ENCODE measurements at regions not wholly inside any gene's neighbourhood (a gene's known extent, or its start where the extent isn't known, plus 50 kb on each side); places are given as distances from the start of the nearest gene placed in this dataset.

GRCh38 chr13:97640268-97640667, 206.3 kb downstream of the RAP2A start:
- no peak for DNase-seq

- DNase-seq, result no peak
Observed at GRCh38 chr13:97648171-97648880, 214.4 kb downstream of the RAP2A start.

DNA sequence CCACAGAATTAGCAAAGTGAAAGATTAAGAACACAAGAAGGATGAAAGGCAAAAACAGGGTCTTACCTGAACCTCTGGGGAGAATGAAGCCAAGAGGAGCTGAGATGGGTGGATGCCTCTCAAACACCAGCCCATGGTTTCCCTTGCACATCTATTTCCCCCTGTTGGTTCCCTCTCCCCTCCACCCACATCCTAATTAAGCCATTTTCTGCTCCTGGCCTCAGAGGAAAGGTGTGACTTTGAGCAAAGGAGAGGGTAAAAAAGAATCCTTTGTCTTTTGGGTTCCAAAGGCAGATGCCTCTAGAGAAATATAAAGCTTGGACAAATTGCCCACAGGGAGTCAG, 214.9 kb downstream of the RAP2A start:
- no peak for DNase-seq

GRCh38 chr13:97653443-97654140, 219.6 kb downstream of the RAP2A start:
- DNase-seq, result no peak

GRCh38 chr13:97654236-97654635, 220.3 kb downstream of the RAP2A start:
- DNase-seq, result no peak

GRCh38 chr13:97658556-97658955, 224.6 kb downstream of the RAP2A start:
- DNase-seq, result no peak

- DNase-seq, result no peak
Observed at GRCh38 chr13:97659602-97660001, 225.6 kb downstream of the RAP2A start.

GRCh38 chr13:97660594-97661260, 226.8 kb downstream of the RAP2A start:
- no peak for DNase-seq

DNA sequence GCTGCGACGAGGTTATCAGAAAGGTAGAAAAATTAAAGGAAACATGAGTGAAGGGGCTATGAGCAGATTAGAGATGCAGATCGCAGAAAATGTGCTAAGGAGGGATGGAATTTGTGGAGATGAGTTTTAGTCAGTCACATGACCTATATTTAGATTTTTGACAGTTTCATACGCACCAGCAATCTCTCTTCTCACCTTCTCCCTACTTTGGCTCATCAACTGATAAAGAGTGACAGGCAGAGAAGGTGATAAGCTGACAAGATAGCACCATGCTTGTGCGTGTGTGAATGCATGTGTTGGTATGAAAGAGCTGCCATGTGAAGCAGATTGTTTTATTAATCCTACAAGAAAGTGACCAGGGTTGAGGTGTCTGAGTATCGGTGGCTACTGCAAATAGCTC, 252.6 kb downstream of the RAP2A start:
- no peak for DNase-seq

DNA sequence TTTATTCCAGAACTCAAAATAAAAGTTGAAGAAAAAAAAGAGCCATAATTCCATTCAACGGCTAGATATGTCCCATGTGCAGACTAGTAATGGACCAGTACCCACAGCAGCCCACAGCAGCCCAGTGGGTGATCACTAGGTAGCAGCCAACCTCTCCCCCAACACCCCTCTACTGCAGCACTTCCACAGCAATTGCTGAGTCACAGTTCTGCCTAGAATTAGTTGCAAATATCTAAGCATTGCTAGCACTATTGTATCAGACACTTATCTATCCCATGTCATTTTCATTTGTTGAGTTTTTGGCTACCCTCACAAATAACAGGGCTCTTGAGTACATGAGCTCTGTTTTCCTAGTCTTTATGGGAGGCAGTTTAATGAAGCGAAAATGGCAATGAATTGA, 258.7 kb downstream of the RAP2A start:
- DNase-seq, result no peak

DNA sequence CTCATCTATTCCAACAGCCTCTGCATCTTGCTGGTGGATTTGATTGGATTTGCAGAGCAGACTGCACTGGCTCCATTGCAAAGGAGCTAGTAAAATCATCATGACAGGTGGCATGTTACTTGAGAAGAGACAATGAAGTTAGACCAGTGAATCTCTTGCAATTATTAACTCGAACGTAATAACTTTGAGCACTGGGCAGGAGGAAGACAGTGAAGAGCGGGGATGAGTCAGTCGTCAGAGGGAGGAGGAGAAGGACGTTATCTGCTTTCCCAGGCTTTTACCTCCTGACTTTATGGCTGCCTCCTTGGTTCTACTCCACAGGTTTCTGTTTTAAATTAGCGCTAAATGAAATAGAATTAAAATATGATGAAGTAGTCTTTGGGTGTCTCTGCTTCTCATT, 257.8 kb upstream of the IPO5 start:
- no peak for DNase-seq

- no peak for DNase-seq
Observed at GRCh38 chr13:97696921-97697320, 256.6 kb upstream of the IPO5 start.

DNA sequence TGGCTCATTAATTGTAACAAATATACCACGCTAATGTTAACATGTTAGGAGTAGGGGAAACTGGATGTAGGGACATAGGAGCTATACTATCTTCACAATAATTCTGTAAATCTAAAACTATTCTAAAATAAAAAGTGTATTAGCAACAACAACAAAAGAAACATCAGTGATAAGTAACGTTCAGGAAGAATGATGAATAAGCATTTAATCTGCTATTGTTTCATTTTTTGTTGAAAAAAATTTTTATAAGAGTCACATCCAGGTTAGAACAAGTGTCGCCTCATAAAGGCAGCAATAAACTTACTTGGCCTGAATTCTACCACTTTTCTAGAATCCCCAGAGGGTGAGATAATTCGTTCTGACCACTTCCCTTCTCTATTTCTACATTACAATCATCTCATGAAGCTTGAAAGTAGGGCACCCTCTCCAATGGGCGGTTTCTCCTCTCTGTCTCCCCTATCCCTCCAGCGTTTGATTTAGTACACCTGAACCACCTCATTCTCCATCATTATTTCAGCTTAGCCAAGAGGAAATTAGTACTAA, 253.1 kb upstream of the IPO5 start:
- DNase-seq, result no peak

GRCh38 chr13:97702614-97703013, 250.9 kb upstream of the IPO5 start:
- no peak for DNase-seq

DNA sequence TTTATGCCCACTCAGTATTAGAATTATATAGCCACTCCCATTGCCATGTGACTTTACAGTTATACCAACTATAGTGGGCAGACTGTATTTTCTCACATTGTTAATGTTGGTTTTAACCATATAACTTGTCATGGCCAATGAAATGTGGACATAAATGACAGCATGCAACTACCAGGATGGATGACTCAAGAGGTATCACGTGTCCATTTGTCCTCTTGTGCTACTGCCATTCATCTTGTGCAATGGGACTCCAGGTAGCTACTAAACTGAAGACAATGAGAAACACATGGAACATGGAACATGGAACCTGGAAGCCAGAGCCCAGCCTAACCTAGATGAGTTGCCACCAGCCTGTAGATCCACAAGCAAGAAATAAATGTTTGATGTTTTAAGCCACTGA, 242.7 kb upstream of the IPO5 start:
- no peak for DNase-seq

- DNase-seq, result no peak
Observed at GRCh38 chr13:97712770-97713169, 240.7 kb upstream of the IPO5 start.

GRCh38 chr13:97715763-97716162, 237.7 kb upstream of the IPO5 start:
- DNase-seq, result no peak

DNA sequence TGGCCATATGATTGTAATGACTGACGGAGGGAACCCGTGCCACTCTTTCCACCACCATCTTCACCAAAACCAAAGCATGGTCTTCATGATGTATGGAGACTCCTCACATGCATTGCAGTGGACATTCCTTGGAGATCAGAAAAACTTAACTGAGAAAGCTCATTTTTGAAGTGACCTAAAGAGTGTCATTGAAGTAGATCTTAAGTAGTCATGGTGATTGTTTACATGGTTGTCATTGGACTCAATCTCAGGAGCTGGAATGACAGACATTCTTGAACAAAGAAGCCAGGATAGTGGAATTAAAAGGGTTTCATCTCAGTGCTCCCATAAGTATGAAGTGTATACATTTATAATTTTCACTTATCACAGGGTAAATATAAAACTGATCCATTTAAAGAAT, 236.7 kb upstream of the IPO5 start:
- DNase-seq, result no peak

DNA sequence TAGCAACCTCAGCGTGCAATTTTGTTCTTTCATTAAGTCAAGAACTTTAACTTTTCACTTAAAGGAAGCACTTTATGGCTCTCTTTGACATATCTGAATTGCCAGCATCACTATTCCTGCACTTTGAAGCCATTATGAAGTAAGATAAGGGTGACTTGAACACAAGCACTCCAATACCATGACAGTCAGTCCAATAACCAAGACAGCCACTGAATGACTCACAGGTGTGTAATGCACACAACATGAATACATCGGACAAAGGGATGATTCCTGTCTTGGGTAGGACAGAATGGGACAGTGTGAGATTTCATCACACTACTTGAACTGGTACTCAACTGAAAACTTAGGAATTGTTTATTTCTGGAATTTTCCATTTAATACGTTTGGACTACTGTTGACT, 233.7 kb upstream of the IPO5 start:
- DNase-seq, result no peak

DNA sequence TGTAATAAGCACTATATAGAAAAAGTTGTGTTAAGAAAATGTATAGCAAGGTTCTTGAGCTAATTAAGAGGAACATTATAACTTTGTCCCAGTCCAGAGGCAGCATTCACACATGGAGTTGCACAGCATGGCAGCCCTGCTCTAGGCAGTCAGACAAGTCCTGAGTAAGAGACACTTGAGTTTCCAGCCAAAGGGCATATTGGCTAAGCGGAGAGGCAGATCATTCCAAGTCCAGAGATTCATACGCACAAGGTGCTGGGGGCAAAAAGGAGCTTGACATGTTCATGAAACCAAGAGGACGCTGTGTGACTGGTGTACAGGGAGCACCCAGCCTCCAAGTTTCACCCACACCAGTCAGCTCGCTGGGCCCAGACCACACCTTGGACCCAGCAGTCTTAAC, 232.6 kb upstream of the IPO5 start:
- no peak for DNase-seq

GRCh38 chr13:97723655-97724054, 229.8 kb upstream of the IPO5 start:
- DNase-seq, result no peak

DNA sequence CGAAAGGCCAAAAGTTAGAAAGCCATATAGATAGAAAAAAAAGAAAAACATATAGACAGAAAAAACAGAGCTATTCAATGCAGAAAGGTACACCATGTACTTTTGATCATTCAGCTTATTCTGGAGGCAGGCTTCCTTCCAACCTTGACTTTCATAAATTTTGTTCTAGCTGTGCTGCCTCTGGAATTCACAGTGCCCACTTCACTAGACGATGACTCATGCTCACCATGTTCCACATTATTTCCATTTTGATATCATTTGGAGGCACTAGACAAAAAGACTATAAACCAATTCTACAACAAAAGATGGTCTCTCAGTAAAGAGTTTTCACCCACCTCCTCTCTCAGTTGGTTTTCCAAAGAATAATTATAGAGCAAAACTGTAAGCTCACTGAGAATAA, 229.0 kb upstream of the IPO5 start:
- no peak for DNase-seq

DNA sequence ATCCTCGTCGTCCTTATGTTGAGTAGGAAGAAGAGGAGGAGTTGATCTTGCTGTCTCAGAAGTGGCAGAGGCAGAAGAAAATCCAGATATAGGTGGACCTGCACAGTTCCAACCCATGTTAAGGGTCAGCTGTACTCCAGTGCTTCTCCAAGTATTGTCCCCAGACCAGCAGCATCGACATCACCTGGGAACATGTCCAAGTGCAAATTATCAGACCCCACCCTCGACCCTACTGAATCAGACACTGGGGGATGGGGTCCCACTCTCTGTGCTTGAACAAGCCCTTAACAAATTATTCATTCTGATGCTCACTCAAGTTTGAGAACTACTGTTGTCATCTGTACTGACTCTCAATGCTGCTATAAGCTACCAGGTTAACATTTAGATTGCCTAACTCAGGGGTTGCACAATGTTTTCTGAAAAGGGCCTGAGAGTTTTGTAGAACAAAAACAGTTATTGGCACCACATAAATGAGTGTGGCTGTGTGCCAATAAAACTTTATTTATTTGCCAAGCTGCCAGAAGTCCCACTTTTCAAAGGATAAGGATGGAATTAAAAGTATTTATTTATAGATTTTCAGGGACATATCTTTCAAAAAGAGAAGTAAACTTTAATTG, 226.7 kb upstream of the IPO5 start:
- no peak for DNase-seq

DNA sequence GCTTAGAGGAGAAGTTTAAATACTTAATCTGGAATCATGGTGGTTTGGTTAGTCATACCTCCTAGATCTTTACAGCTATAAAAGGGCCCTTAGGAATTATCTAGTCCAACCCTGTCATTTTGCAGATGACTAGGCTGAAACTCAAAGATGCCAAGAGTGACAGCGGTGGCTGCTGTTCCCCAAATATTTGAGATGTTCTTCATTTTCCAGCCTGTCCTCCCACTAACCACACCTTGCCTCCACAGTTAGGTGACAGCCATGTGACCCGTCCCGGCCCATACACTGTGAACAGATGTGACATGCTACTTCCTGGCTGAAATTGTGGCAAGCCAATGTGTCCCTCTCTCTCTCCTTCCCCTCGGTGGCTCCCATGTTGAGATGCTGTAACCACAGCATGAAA, 225.5 kb upstream of the IPO5 start:
- DNase-seq, result no peak

Data from activated CD4-positive, alpha-beta T cell treated with anti-CD3 and anti-CD28 coated beads for 4 hours (primary cell).